Esophagus muscularis mucosa (tissue), 4 donors: ENCODE measurements at regions not wholly inside any gene's neighbourhood (a gene's known extent, or its start where the extent isn't known, plus 50 kb on each side); places are given as distances from the start of the nearest gene placed in this dataset.

ENCODE experiments used
- DNase-seq: peaks from one replicate; pipeline ENCODE4 v3.0.0-alpha.2; 2017; ENCODE audit errors: extremely low spot score
- H3K27ac ChIP-seq, 4 donors: fragments of 200-600 bp; sonication (generic); replicated peaks in 1 of 4; 1 replicate in 3 of 4; 2 replicates in 1 of 4; pipeline ENCODE4 v1.5.1; 2016 to 2019; ENCODE audit warnings: mild to moderate bottlenecking in 1 of 4
- H3K27me3 ChIP-seq, 4 donors: fragments of 200-600 bp; sonication (generic); one replicate each; pipeline versions ENCODE4 v1.5.1 to v1.6.0; 2016 to 2019
- H3K36me3 ChIP-seq, 4 donors: fragments of 200-600 bp; sonication (generic); one replicate each; pipeline ENCODE4 v1.5.1; 2016 to 2019
- H3K4me1 ChIP-seq, 4 donors: fragments of 200-600 bp; sonication (generic); one replicate each; pipeline ENCODE4 v1.5.1; 2016 to 2019
- H3K4me3 ChIP-seq, 4 donors: fragments of 200-600 bp; sonication (generic); 1 replicate in 2 of 4; 2 replicates in 2 of 4; pipeline ENCODE4 v1.5.1; 2016 to 2019; ENCODE audit warnings: mild to moderate bottlenecking in 4 of 4, moderate library complexity in 1 of 4
- H3K9me3 ChIP-seq, 4 donors: fragments of 200-600 bp; sonication (generic); 1 replicate in 3 of 4; 2 replicates in 1 of 4; pipeline ENCODE4 v1.5.1; 2016 to 2019
- CTCF ChIP-seq, 3 experiments: fragments of 200-600 bp in 2 of 3; fragments of 450-650 bp in 1 of 3; sonication (generic) in 2 of 3; IDR thresholded peaks; one replicate each; pipeline ENCODE4 v1.5.1; 2017 to 2019; ENCODE audit warnings: antibody characterized with exemption in 3 of 3, mild to moderate bottlenecking in 2 of 3, moderate library complexity in 1 of 3
- EP300 ChIP-seq: sonication (generic); formaldehyde crosslinking; IDR thresholded peaks from one replicate; pipeline ENCODE4 v1.6.1; 2017; ENCODE audit warnings: antibody characterized with exemption
- POLR2A ChIP-seq: fragments of 450-650 bp; IDR thresholded peaks from one replicate; pipeline ENCODE4 v1.6.1; 2017; ENCODE audit warnings: antibody characterized with exemption, moderate library complexity, mild to moderate bottlenecking, low read depth
- POLR2AphosphoS5 ChIP-seq, 2 donors: sonication (generic); formaldehyde crosslinking; IDR thresholded peaks; one replicate each; pipeline ENCODE4 v1.6.1; 2017; ENCODE audit warnings: antibody characterized with exemption in 2 of 2
- WGBS: methylation state at CpG from one replicate; pipeline ENCODE4 v1.1.5; 2018; 5-methylcytosine and 5-hydroxymethylcytosine counted together
- intact Hi-C: fragments of 100-400 bp; cut with DNase I; formaldehyde crosslinking; loops from one replicate; pipeline ENCODE4 v1.15.1; 2023

GRCh38 chr16:55250701-55251100, 73.3 kb upstream of the IRX6 start:
- Histone ChIP-seq H3K9me3 (peaks cover 0 to 22% (median 7%) of the 10 kb centered on the region in 4 donors), H3K27ac (no peak overlapping the region), H3K4me1 (no peaks in the 10 kb centered on the region), H3K27me3 (peaks cover 0 to 9% (median 0%) of the 10 kb centered on the region in 4 donors), H3K36me3 (no peaks in the 10 kb centered on the region), H3K4me3 (no peak overlapping the region)
- DNase-seq, result peak; percentile 66
- no peak for TF ChIP-seq EP300
- intact Hi-C loops, result no loop called here
- 56% methylated on average over 1 of the region's 1 CpG for WGBS

GRCh38 chr16:55251151-55251550, 72.9 kb upstream of the IRX6 start:
- TF ChIP-seq POLR2AphosphoS5 (IDR thresholded peaks at IDR 0.05) (no peak), EP300 (no peak)
- H3K36me3 ChIP-seq, result no peaks in the 10 kb centered on the region
- no peak overlapping the region for H3K27ac ChIP-seq
- H3K4me3 ChIP-seq, result no peak overlapping the region
- peaks cover 0 to 11% (median 0%) of the 10 kb centered on the region in 4 donors for H3K27me3 ChIP-seq
- H3K4me1 ChIP-seq, result no peaks in the 10 kb centered on the region
- WGBS, result 77% methylated on average over 2 of the region's 2 CpGs
- peak; percentile 75 for DNase-seq
- peaks cover 0 to 22% (median 7%) of the 10 kb centered on the region in 4 donors for H3K9me3 ChIP-seq
- intact Hi-C loops, result no loop called here

GRCh38 chr16:55252577-55252976, 71.4 kb upstream of the IRX6 start:
- TF ChIP-seq POLR2AphosphoS5 (IDR thresholded peaks at IDR 0.05) (no peak), CTCF (IDR thresholded peaks at IDR 0.05) (no peak), POLR2A (no peak), EP300 (no peak)
- Histone ChIP-seq H3K36me3 (no peaks in the 10 kb centered on the region), H3K4me1 (no peaks in the 10 kb centered on the region), H3K27ac (no peak overlapping the region), H3K9me3 (peaks cover 0 to 22% (median 7%) of the 10 kb centered on the region in 4 donors), H3K4me3 (no peak overlapping the region), H3K27me3 (peaks cover 0 to 21% (median 0%) of the 10 kb centered on the region in 4 donors)
- intact Hi-C loops, result no loop called here
- 92% methylated on average over 1 of the region's 1 CpG for WGBS
- no peak for DNase-seq

- DNase-seq, result no peak
- Histone ChIP-seq H3K36me3 (no peaks in the 10 kb centered on the region), H3K27me3 (peaks cover 0 to 21% (median 0%) of the 10 kb centered on the region in 4 donors), H3K27ac (no peak overlapping the region), H3K4me3 (no peak overlapping the region), H3K9me3 (peaks cover 0 to 22% (median 7%) of the 10 kb centered on the region in 4 donors), H3K4me1 (no peaks in the 10 kb centered on the region)
- intact Hi-C loops, result no loop called here
- TF ChIP-seq EP300 (no peak), POLR2AphosphoS5 (IDR thresholded peaks at IDR 0.05) (no peak), CTCF (IDR thresholded peaks at IDR 0.05) (no peak), POLR2A (no peak)
Observed at GRCh38 chr16:55253987-55254386, 70.0 kb upstream of the IRX6 start.

- no peak overlapping the region for H3K27ac ChIP-seq
- TF ChIP-seq EP300 (no peak), POLR2AphosphoS5 (IDR thresholded peaks at IDR 0.05) (no peak), POLR2A (no peak), CTCF (IDR thresholded peaks at IDR 0.05) (no peak)
- H3K9me3 ChIP-seq, result peaks cover 0 to 22% (median 7%) of the 10 kb centered on the region in 4 donors
- no peak overlapping the region for H3K4me3 ChIP-seq
- 62% methylated on average over 9 of the region's 9 CpGs for WGBS
- no peaks in the 10 kb centered on the region for H3K4me1 ChIP-seq
- no peaks in the 10 kb centered on the region for H3K36me3 ChIP-seq
- intact Hi-C loops, result no loop called here
- DNase-seq, result no peak
- H3K27me3 ChIP-seq, result peaks cover 0 to 16% (median 0%) of the 10 kb centered on the region in 4 donors
Observed at GRCh38 chr16:55255733-55256282, 68.2 kb upstream of the IRX6 start.
